Brain microvascular endothelial cell (primary cell): ENCODE measurements at regions not wholly inside any gene's neighbourhood (a gene's known extent, or its start where the extent isn't known, plus 50 kb on each side); places are given as distances from the start of the nearest gene placed in this dataset.

Source experiments
- DNase-seq: peaks from one replicate; pipeline ENCODE4 v3.0.0-alpha.2; 2020
- H3K27ac ChIP-seq: fragments of 250-450 bp; sonication (Bioruptor Pico); 2 replicates; pipeline ENCODE4 v1.5.1; 2020; ENCODE audit warnings: mild to moderate bottlenecking, moderate library complexity
- H3K27me3 ChIP-seq: fragments of 250-450 bp; sonication (Bioruptor Pico); replicated peaks from 2 replicates; pipeline ENCODE4 v1.5.1; 2020; ENCODE audit warnings: mild to moderate bottlenecking
- H3K36me3 ChIP-seq: fragments of 250-450 bp; sonication (Bioruptor Pico); replicated peaks from 2 replicates; pipeline ENCODE4 v1.5.1; 2020; ENCODE audit warnings: mild to moderate bottlenecking
- H3K4me3 ChIP-seq: 2 replicates; pipeline ENCODE4 v1.5.1; 2011; ENCODE audit warnings: low read depth, mild to moderate bottlenecking, control low read depth, low read length, moderate library complexity
- in situ Hi-C: cut with HindIII; loops from 2 replicates; pipeline ENCODE4 v1.10.0; 2017; ENCODE audit warnings: low sequenced_read_pairs, low pct_ligation_motif_present
- TF ChIP-seq, protein P1 (sequence below): IDR thresholded peaks from 2 replicates; pipeline ENCODE4 v1.5.1; 2011; ENCODE audit warnings: low read depth, mild to moderate bottlenecking, moderate library complexity, low read length, control low read depth, inconsistent platforms; ENCODE audit errors: missing control alignments

DNA sequence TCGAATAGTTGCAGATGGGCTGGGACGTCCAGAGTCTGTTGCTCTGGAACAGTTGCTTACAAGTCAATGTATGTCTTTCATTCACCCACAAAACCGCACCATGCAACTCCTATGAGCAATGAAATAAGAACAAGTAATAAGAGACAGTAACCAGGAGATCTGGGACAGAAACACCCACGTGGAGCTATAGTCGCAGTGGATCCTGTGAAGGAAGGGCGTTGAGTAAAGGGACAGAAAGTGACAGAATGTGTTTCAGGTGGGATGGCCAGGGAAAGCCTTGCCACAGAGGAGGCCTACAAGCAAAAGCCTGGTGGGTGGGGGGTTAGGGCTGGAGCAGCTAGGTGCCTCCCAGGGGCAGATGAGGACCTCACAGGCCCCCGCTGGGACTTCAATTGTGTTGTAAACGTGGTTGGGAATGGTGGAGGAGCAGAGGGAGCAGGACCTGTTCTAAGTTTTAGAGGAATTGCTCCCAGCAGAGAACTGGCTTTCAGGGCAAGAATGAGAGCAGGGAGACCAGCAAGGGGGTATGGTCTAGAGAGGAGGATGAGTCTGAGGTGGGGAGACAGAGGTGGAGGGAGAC lies 86.7 kb upstream of the FZD10 start:
- no peak overlapping the region for H3K27ac ChIP-seq
- in situ Hi-C loops = no loop called here
- H3K27me3 ChIP-seq = no peaks in the 10 kb centered on the region
- no peak overlapping the region for H3K4me3 ChIP-seq
- no peaks in the 10 kb centered on the region for H3K36me3 ChIP-seq
- no peak for DNase-seq
- TF ChIP-seq, protein P1, sequence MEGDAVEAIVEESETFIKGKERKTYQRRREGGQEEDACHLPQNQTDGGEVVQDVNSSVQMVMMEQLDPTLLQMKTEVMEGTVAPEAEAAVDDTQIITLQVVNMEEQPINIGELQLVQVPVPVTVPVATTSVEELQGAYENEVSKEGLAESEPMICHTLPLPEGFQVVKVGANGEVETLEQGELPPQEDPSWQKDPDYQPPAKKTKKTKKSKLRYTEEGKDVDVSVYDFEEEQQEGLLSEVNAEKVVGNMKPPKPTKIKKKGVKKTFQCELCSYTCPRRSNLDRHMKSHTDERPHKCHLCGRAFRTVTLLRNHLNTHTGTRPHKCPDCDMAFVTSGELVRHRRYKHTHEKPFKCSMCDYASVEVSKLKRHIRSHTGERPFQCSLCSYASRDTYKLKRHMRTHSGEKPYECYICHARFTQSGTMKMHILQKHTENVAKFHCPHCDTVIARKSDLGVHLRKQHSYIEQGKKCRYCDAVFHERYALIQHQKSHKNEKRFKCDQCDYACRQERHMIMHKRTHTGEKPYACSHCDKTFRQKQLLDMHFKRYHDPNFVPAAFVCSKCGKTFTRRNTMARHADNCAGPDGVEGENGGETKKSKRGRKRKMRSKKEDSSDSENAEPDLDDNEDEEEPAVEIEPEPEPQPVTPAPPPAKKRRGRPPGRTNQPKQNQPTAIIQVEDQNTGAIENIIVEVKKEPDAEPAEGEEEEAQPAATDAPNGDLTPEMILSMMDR = no peak

DNA sequence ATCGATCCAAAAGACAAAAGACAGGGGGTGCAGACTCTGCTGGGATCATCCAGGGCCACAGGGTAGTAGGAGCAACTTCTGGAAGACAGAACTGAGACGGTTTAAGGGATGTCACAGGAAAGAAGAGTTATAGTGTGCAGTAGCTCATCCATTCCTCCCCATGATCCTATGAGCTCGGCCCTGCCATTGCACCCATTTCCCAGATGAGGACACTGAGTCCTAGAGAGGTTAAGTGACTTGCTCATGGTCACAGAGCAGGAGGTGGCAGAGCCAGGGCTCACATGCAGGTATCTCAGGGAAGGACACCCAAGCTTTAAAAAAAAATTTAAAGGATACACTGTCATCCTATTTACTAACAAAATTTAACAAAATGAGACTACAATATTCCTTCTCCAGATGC lies 86.1 kb upstream of the FZD10 start:
- in situ Hi-C loops = no loop called here

DNA sequence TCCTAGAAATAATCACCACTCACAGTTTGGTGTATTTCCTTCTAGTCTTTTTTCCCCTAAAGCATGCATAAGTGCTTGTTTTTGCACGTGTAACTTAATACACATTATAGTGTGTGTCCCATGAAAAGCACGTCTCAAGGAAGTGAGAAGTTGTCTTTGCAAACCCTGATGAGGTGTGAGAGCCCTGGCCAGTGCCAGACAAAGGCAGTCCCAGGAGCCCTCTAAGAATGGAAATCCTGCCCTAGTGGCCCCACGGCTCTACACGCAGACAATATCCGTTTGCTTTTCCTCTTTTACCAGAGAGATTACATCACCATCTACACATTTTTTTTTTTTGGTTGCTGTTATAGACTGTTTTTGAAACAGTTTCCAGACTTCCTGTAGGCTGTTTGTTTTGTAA lies 85.5 kb upstream of the FZD10 start:
- TF ChIP-seq, protein P1 = no peak
- Histone ChIP-seq H3K27me3 (no peaks in the 10 kb centered on the region), H3K36me3 (no peaks in the 10 kb centered on the region), H3K4me3 (no peak overlapping the region), H3K27ac (no peak overlapping the region)
- no peak for DNase-seq
- in situ Hi-C loops = no loop called here

More for the DNA sequence above, 86.1 kb upstream of the FZD10 start:
- DNase-seq = no peak
- Histone ChIP-seq H3K27me3 (no peaks in the 10 kb centered on the region), H3K4me3 (no peak overlapping the region), H3K36me3 (no peaks in the 10 kb centered on the region), H3K27ac (no peak overlapping the region)
- TF ChIP-seq, protein P1 = no peak

DNA sequence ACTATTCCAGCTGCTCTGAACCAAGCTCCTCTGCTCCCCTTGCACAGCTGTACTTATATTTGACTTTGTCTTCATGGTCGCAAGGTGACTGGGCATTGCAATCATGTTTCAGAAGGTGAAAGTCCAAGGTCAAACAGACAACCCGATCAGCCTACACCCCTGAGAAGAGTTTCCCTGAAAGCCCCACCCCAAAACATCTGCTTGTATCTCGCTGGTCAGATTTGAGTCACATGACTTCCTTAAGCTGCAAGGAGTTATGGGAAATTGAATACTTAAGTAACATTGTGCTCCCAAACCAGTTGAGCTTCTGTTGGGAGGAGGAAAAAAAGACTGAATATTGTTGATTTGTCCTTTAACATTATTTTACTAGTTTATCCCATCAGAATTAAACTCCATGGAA lies 83.4 kb upstream of the FZD10 start:
- Histone ChIP-seq H3K4me3 (no peak overlapping the region), H3K27me3 (no peaks in the 10 kb centered on the region), H3K27ac (no peak overlapping the region), H3K36me3 (no peaks in the 10 kb centered on the region)
- DNase-seq = no peak
- in situ Hi-C loops = no loop called here
- TF ChIP-seq, protein P1 = no peak

DNA sequence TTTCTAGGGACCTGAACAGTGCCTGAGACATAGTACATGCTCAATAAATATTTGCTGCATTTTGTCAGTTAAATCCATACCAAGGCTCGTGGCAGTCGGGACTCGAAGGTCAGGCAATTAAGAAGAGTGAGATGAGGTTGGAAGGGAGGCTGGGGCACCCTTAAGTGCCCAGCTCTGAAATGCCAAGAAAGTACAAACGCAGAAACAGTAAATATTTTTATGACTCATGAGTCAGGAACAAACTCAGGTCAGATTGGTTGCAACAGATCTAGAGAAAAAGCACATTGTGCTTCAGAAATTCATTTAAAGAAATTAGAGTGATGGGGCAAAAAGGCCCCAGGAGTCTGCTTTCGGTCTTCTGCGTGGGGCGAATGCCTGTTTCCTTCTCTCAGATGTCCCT lies 83.0 kb upstream of the FZD10 start:
- TF ChIP-seq, protein P1 = no peak
- no peak overlapping the region for H3K27ac ChIP-seq

DNA sequence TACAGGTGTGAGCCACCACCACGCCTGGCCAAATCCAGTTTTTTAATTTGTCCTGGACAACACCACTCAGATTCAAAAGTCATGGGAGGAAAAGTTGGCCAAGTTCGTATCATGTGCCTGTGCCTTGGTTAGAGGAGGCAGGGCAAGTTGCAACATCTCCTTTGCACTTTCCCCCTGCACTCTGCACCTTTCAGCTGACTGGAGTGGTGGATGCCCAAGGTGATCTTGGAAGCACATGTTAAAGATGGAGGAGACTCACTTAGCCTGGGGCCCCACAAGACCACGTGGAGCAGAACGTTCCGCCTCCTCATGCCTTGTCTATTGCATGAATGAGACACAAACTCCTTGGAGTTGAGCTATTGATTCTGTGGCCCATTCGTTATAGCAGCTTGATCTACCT lies 82.1 kb upstream of the FZD10 start:
- DNase-seq = no peak
- Histone ChIP-seq H3K27ac (no peak overlapping the region), H3K27me3 (no peaks in the 10 kb centered on the region), H3K36me3 (no peaks in the 10 kb centered on the region), H3K4me3 (no peak overlapping the region)
- in situ Hi-C loops = no loop called here
- TF ChIP-seq, protein P1 = no peak

More for the DNA sequence above, 83.0 kb upstream of the FZD10 start:
- in situ Hi-C loops = no loop called here
- H3K36me3 ChIP-seq = no peaks in the 10 kb centered on the region
- DNase-seq = no peak
- H3K4me3 ChIP-seq = no peak overlapping the region
- H3K27me3 ChIP-seq = no peaks in the 10 kb centered on the region
